Upper lobe of left lung (tissue), 4 donors: ENCODE measurements at regions not wholly inside any gene's neighbourhood (a gene's known extent, or its start where the extent isn't known, plus 50 kb on each side); places are given as distances from the start of the nearest gene placed in this dataset.

ENCODE experiments used
- CTCF ChIP-seq, 6 experiments: fragments of 450-650 bp in 4 of 6; fragments of 200-600 bp in 2 of 6; sonication (generic) in 2 of 6; IDR thresholded peaks; one replicate each; pipeline ENCODE4 v1.5.1; 2016 to 2019; ENCODE audit warnings: antibody characterized with exemption in 6 of 6
- POLR2A ChIP-seq, 4 donors: fragments of 450-650 bp; IDR thresholded peaks; one replicate each; pipeline ENCODE4 v1.5.1; 2016 to 2017; ENCODE audit warnings: antibody characterized with exemption in 4 of 4, mild to moderate bottlenecking in 2 of 4
- POLR2AphosphoS5 ChIP-seq, 2 donors: sonication (generic); formaldehyde crosslinking; IDR thresholded peaks; one replicate each; pipeline ENCODE4 v1.5.1; 2017; ENCODE audit warnings: antibody characterized with exemption in 2 of 2

- TF ChIP-seq CTCF (IDR thresholded peaks at IDR 0.05) (no peak), POLR2A (IDR thresholded peaks at IDR 0.05) (no peak), POLR2AphosphoS5 (IDR thresholded peaks at IDR 0.05) (no peak)
Observed at GRCh38 chr10:121263431-121263783, 334.8 kb downstream of the FGFR2 start.
